Non-pigmented ciliary epithelial cell (primary cell): ENCODE measurements at regions not wholly inside any gene's neighbourhood (a gene's known extent, or its start where the extent isn't known, plus 50 kb on each side); places are given as distances from the start of the nearest gene placed in this dataset.
"Not testable (repeated sequence)": the region's sequence is repeated elsewhere in the genome, so short reads cannot be mapped to it uniquely, and the experiment has no call there.

Experiments
- DNase-seq: peaks from one replicate; pipeline ENCODE4 v3.0.0-alpha.2; 2010; ENCODE audit warnings: low read depth

GRCh38 chr6:44037276-44037675 lies 90.0 kb downstream of the MRPL14 start:
- not testable (repeated sequence) for DNase-seq

GRCh38 chr6:44036699-44037101 lies 90.6 kb downstream of the MRPL14 start:
- no peak for DNase-seq

GRCh38 chr6:44036196-44036595 lies 91.1 kb downstream of the MRPL14 start:
- DNase-seq, result no peak

GRCh38 chr6:44035621-44036020 lies 91.6 kb downstream of the MRPL14 start:
- no peak for DNase-seq

- DNase-seq, result no peak
Observed at GRCh38 chr6:44034931-44035345, 92.3 kb downstream of the MRPL14 start.

GRCh38 chr6:44034391-44034861 lies 92.8 kb downstream of the MRPL14 start:
- DNase-seq, result no peak

- DNase-seq, result no peak
Observed at GRCh38 chr6:44030812-44031454, 96.3 kb downstream of the MRPL14 start.

- no peak for DNase-seq
Observed at GRCh38 chr6:44029444-44030185, 97.6 kb downstream of the MRPL14 start.

- no peak for DNase-seq
Observed at GRCh38 chr6:44028789-44029310, 98.4 kb downstream of the MRPL14 start.

- no peak for DNase-seq
Observed at GRCh38 chr6:44025226-44025625, 102.0 kb downstream of the MRPL14 start.

- no peak for DNase-seq
Observed at GRCh38 chr6:44024574-44025219, 102.6 kb downstream of the MRPL14 start.

- no peak for DNase-seq
Observed at GRCh38 chr6:44023586-44024454, 103.4 kb downstream of the MRPL14 start.

GRCh38 chr6:44022671-44023352 lies 104.4 kb downstream of the MRPL14 start:
- DNase-seq, result no peak

- DNase-seq, result no peak
Observed at GRCh38 chr6:44022296-44022661, 105.0 kb downstream of the MRPL14 start.

- DNase-seq, result no peak
Observed at GRCh38 chr6:44021589-44022295, 105.5 kb downstream of the MRPL14 start.

- no peak for DNase-seq
Observed at GRCh38 chr6:44020664-44021425, 106.4 kb downstream of the MRPL14 start.

- no peak for DNase-seq
Observed at GRCh38 chr6:44020148-44020547, 107.1 kb downstream of the MRPL14 start.

- DNase-seq, result not testable (repeated sequence)
Observed at GRCh38 chr6:44017307-44017706, 109.9 kb downstream of the MRPL14 start.

- DNase-seq, result no peak
Observed at GRCh38 chr6:44016131-44016870, 111.0 kb downstream of the MRPL14 start.
